HUES64 (cell line): ENCODE measurements at regions not wholly inside any gene's neighbourhood (a gene's known extent, or its start where the extent isn't known, plus 50 kb on each side); places are given as distances from the start of the nearest gene placed in this dataset.

Experiments
- H3K27ac ChIP-seq: 2 replicates; pipeline ENCODE4 v1.7.0; 2013; ENCODE audit warnings: low read depth, low read length, inconsistent platforms
- H3K27me3 ChIP-seq: 2 replicates; pipeline ENCODE4 v1.6.1; 2013; ENCODE audit warnings: mild to moderate bottlenecking, low read length; ENCODE audit not compliant: insufficient read depth
- H3K36me3 ChIP-seq: 2 replicates; pipeline ENCODE4 v1.6.1; 2013; ENCODE audit warnings: mild to moderate bottlenecking, low read length; ENCODE audit not compliant: insufficient read depth
- H3K4me1 ChIP-seq: 2 replicates; pipeline ENCODE4 v1.6.1; 2013; ENCODE audit warnings: mild to moderate bottlenecking, low read length, moderate library complexity; ENCODE audit not compliant: insufficient read depth
- H3K4me3 ChIP-seq: 2 replicates; pipeline ENCODE4 v1.5.1; 2013; ENCODE audit warnings: mild to moderate bottlenecking, low read length, moderate library complexity
- H3K9ac ChIP-seq: 2 replicates; pipeline ENCODE4 v1.6.1; 2013; ENCODE audit warnings: mild to moderate bottlenecking, low read depth, low read length
- H3K9me3 ChIP-seq: 2 replicates; pipeline ENCODE4 v1.6.1; 2013; ENCODE audit warnings: low read depth, low read length; ENCODE audit not compliant: insufficient read depth
- WGBS: fragments of 150-250, 120-280 bp; methylation state at CpG from one replicate; pipeline ENCODE4 v1.1.7; 2013; ENCODE audit warnings: missing lambda C conversion rate; 5-methylcytosine and 5-hydroxymethylcytosine counted together

GRCh38 chr1:208542309-208542708, 298.1 kb upstream of the PLXNA2 start:
- H3K27me3 ChIP-seq: no peaks in the 10 kb centered on the region
- whole genome bisulfite sequencing: 91% methylated on average over 2 of the region's 3 CpGs
- no peaks in the 10 kb centered on the region for H3K9me3 ChIP-seq
- H3K36me3 ChIP-seq: no peaks in the 10 kb centered on the region
- H3K9ac ChIP-seq: no peak overlapping the region
- H3K27ac ChIP-seq: no peak overlapping the region
- no peak overlapping the region for H3K4me3 ChIP-seq
- H3K4me1 ChIP-seq: peaks cover under 1% of the 10 kb centered on the region; the same call in 1 of the 2 replicates

- 100% methylated on average over 2 of the region's 2 CpGs for WGBS
- Histone ChIP-seq H3K4me3 (no peak overlapping the region), H3K9ac (no peak overlapping the region), H3K9me3 (no peaks in the 10 kb centered on the region), H3K36me3 (no peaks in the 10 kb centered on the region), H3K27me3 (no peaks in the 10 kb centered on the region), H3K4me1 (peaks cover 8% of the 10 kb centered on the region; the same call in 1 of the 2 replicates), H3K27ac (no peak overlapping the region)
These were observed 299.9 kb upstream of the PLXNA2 start for GRCh38 chr1:208544053-208544452.

- H3K4me1 ChIP-seq: peaks cover 8% of the 10 kb centered on the region; the same call in 1 of the 2 replicates
- no peaks in the 10 kb centered on the region for H3K36me3 ChIP-seq
- H3K4me3 ChIP-seq: no peak overlapping the region
- WGBS: 90% methylated on average over 2 of the region's 2 CpGs
- H3K27ac ChIP-seq: no peak overlapping the region
- H3K9me3 ChIP-seq: no peaks in the 10 kb centered on the region
- no peak overlapping the region for H3K9ac ChIP-seq
- H3K27me3 ChIP-seq: no peaks in the 10 kb centered on the region
These were observed 300.6 kb upstream of the PLXNA2 start for GRCh38 chr1:208544794-208545193.

GRCh38 chr1:208551024-208551423, 306.8 kb upstream of the PLXNA2 start:
- H3K27me3 ChIP-seq: no peaks in the 10 kb centered on the region
- no peaks in the 10 kb centered on the region for H3K36me3 ChIP-seq
- no peak overlapping the region for H3K9ac ChIP-seq
- H3K4me3 ChIP-seq: no peak overlapping the region
- H3K9me3 ChIP-seq: no peaks in the 10 kb centered on the region
- H3K4me1 ChIP-seq: peaks cover 8% of the 10 kb centered on the region; the same call in 1 of the 2 replicates
- H3K27ac ChIP-seq: no peak overlapping the region
- WGBS: 85% methylated on average over 4 of the region's 4 CpGs

- H3K4me1 ChIP-seq: peaks cover 8% of the 10 kb centered on the region; the same call in 1 of the 2 replicates
- 91% methylated on average over 5 of the region's 5 CpGs for WGBS
- H3K27me3 ChIP-seq: no peaks in the 10 kb centered on the region
- no peak overlapping the region for H3K9ac ChIP-seq
- no peak overlapping the region for H3K4me3 ChIP-seq
- H3K27ac ChIP-seq: no peak overlapping the region
- H3K9me3 ChIP-seq: no peaks in the 10 kb centered on the region
- no peaks in the 10 kb centered on the region for H3K36me3 ChIP-seq
These were observed 307.6 kb upstream of the PLXNA2 start for GRCh38 chr1:208551633-208552320.

- H3K4me3 ChIP-seq: no peak overlapping the region
- H3K36me3 ChIP-seq: no peaks in the 10 kb centered on the region
- no peaks in the 10 kb centered on the region for H3K27me3 ChIP-seq
- no peaks in the 10 kb centered on the region for H3K9me3 ChIP-seq
- peaks cover 4% of the 10 kb centered on the region; the same call in 1 of the 2 replicates for H3K4me1 ChIP-seq
- H3K27ac ChIP-seq: no peak overlapping the region
- no peak overlapping the region for H3K9ac ChIP-seq
These were observed 308.7 kb upstream of the PLXNA2 start for GRCh38 chr1:208552928-208553327.

- WGBS: over 99% methylated on average over 6 of the region's 6 CpGs
- Histone ChIP-seq H3K27me3 (no peaks in the 10 kb centered on the region), H3K9ac (no peak overlapping the region), H3K9me3 (no peaks in the 10 kb centered on the region), H3K27ac (no peak overlapping the region), H3K36me3 (no peaks in the 10 kb centered on the region), H3K4me3 (no peak overlapping the region), H3K4me1 (no peaks in the 10 kb centered on the region)
These were observed 312.3 kb upstream of the PLXNA2 start for GRCh38 chr1:208556461-208556860.

GRCh38 chr1:208557046-208557722, 313.0 kb upstream of the PLXNA2 start:
- Histone ChIP-seq H3K9me3 (no peaks in the 10 kb centered on the region), H3K4me3 (no peak overlapping the region), H3K27me3 (no peaks in the 10 kb centered on the region), H3K27ac (no peak overlapping the region), H3K36me3 (no peaks in the 10 kb centered on the region), H3K4me1 (no peaks in the 10 kb centered on the region), H3K9ac (no peak overlapping the region)
- 94% methylated on average over 2 of the region's 2 CpGs for WGBS

- no peaks in the 10 kb centered on the region for H3K4me1 ChIP-seq
- 92% methylated on average over 3 of the region's 3 CpGs for WGBS
- no peaks in the 10 kb centered on the region for H3K27me3 ChIP-seq
- H3K27ac ChIP-seq: no peak overlapping the region
- H3K4me3 ChIP-seq: no peak overlapping the region
- no peak overlapping the region for H3K9ac ChIP-seq
- H3K36me3 ChIP-seq: no peaks in the 10 kb centered on the region
- no peaks in the 10 kb centered on the region for H3K9me3 ChIP-seq
These were observed 313.5 kb upstream of the PLXNA2 start for GRCh38 chr1:208557723-208558094.

GRCh38 chr1:208559597-208560329, 315.6 kb upstream of the PLXNA2 start:
- WGBS: 89% methylated on average over 5 of the region's 6 CpGs
- H3K4me1 ChIP-seq: no peaks in the 10 kb centered on the region
- H3K9ac ChIP-seq: no peak overlapping the region
- no peak overlapping the region for H3K27ac ChIP-seq
- H3K4me3 ChIP-seq: no peak overlapping the region
- no peaks in the 10 kb centered on the region for H3K27me3 ChIP-seq
- no peaks in the 10 kb centered on the region for H3K9me3 ChIP-seq
- no peaks in the 10 kb centered on the region for H3K36me3 ChIP-seq
